ENCODE measurements at regions not wholly inside any gene's neighbourhood (a gene's known extent, or its start where the extent isn't known, plus 50 kb on each side); places are given as distances from the start of the nearest gene placed in this dataset.

DNA sequence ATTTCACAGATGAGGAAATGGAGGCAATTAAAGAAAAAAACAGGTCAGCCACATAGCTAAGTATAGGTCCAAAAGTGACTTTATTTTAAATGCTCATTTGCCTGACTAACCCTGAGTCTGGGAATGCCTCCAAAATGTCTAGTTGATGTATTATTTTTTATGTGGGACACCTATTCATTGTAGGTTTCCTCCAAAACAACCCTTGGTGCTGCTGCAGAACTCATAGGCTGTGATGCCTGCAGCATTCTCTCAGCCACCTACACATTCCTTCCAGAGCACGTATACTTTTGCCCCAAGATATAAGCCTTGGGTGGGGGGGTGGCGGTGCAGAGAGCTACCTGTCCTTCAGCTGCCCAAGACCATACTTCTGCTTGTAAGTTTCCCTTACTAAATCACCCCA lies 77.4 kb downstream of the MSX2 start:
- TF ChIP-seq CTCF (IDR thresholded peaks at IDR 0.05) (no peak), POLR2A (IDR thresholded peaks at IDR 0.05) (no peak)

Data from lower leg skin (tissue), 3 donors.